22Rv1 (cell line): ENCODE measurements at regions not wholly inside any gene's neighbourhood (a gene's known extent, or its start where the extent isn't known, plus 50 kb on each side); places are given as distances from the start of the nearest gene placed in this dataset.

Experiments used
- ZFX ChIP-seq: fragments of 450-650 bp; IDR thresholded peaks from 2 replicates; pipeline ENCODE4 v1.6.1; 2017; ENCODE audit warnings: antibody characterized with exemption, borderline replicate concordance
- TF ChIP-seq, protein P1 (sequence below): fragments of 450-650 bp; IDR thresholded peaks from 2 replicates; pipeline ENCODE4 v1.5.1; 2017; ENCODE audit warnings: mild to moderate bottlenecking

- TF ChIP-seq, protein P1, sequence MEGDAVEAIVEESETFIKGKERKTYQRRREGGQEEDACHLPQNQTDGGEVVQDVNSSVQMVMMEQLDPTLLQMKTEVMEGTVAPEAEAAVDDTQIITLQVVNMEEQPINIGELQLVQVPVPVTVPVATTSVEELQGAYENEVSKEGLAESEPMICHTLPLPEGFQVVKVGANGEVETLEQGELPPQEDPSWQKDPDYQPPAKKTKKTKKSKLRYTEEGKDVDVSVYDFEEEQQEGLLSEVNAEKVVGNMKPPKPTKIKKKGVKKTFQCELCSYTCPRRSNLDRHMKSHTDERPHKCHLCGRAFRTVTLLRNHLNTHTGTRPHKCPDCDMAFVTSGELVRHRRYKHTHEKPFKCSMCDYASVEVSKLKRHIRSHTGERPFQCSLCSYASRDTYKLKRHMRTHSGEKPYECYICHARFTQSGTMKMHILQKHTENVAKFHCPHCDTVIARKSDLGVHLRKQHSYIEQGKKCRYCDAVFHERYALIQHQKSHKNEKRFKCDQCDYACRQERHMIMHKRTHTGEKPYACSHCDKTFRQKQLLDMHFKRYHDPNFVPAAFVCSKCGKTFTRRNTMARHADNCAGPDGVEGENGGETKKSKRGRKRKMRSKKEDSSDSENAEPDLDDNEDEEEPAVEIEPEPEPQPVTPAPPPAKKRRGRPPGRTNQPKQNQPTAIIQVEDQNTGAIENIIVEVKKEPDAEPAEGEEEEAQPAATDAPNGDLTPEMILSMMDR, result no peak
- TF ChIP-seq ZFX, result no peak
These were observed 129.3 kb upstream of the PGRMC2 start for GRCh38 chr4:128416921-128417320.
